Mesothelial cell of epicardium (in vitro differentiated cells): ENCODE measurements at regions not wholly inside any gene's neighbourhood (a gene's known extent, or its start where the extent isn't known, plus 50 kb on each side); places are given as distances from the start of the nearest gene placed in this dataset.

Experiments
- DNase-seq, 2 experiments: peaks; one replicate each; pipeline ENCODE4 v3.0.0; 2021; ENCODE audit warnings: low spot score in 2 of 2; ENCODE audit not compliant: unreplicated experiment in 2 of 2
- H3K27ac Mint-ChIP-seq: 2 replicates; pipeline ENCODE4 v1.8.0; 2021; ENCODE audit warnings: mixed read lengths
- H3K27me3 Mint-ChIP-seq: 2 replicates; pipeline ENCODE4 v1.8.0; 2021; ENCODE audit warnings: low read depth, mixed read lengths
- H3K36me3 Mint-ChIP-seq: 2 replicates; pipeline ENCODE4 v1.8.0; 2021; ENCODE audit warnings: mixed read lengths
- H3K4me1 Mint-ChIP-seq: 2 replicates; pipeline ENCODE4 v1.8.0; 2021; ENCODE audit warnings: mixed read lengths
- H3K4me3 Mint-ChIP-seq: 2 replicates; pipeline ENCODE4 v1.8.0; 2021; ENCODE audit warnings: mild to moderate bottlenecking, moderate library complexity, mixed read lengths
- H3K9me3 Mint-ChIP-seq: 2 replicates; pipeline ENCODE4 v1.8.0; 2021; ENCODE audit warnings: mixed read lengths
- CTCF ChIP-seq: fragments of 200-600 bp; sonication (generic); IDR thresholded peaks from one replicate; pipeline ENCODE4 v1.5.0; 2021; ENCODE audit warnings: antibody characterized with exemption; ENCODE audit not compliant: unreplicated experiment

- Mint-ChIP-seq H3K4me1 (peaks cover 41% of the 10 kb centered on the region), H3K27me3 (no peaks in the 10 kb centered on the region)
- no peak for DNase-seq
Observed at GRCh38 chr12:24743941-24744793, 204.7 kb downstream of the BCAT1 start.

GRCh38 chr12:24742378-24742777 lies 206.5 kb downstream of the BCAT1 start:
- no peak overlapping the region for H3K4me3 Mint-ChIP-seq
- no peaks in the 10 kb centered on the region for H3K27me3 Mint-ChIP-seq
- TF ChIP-seq CTCF, result no peak
- DNase-seq, result no peak
- H3K36me3 Mint-ChIP-seq, result no peaks in the 10 kb centered on the region
- no peak overlapping the region for H3K27ac Mint-ChIP-seq
- no peaks in the 10 kb centered on the region for H3K9me3 Mint-ChIP-seq
- H3K4me1 Mint-ChIP-seq, result peaks cover 45% of the 10 kb centered on the region

More at GRCh38 chr12:24743941-24744793, 204.7 kb downstream of the BCAT1 start:
- Mint-ChIP-seq H3K36me3 (no peaks in the 10 kb centered on the region), H3K4me3 (no peak overlapping the region), H3K9me3 (no peaks in the 10 kb centered on the region), H3K27ac (peak overlapping the region; percentile 19)
- no peak for TF ChIP-seq CTCF

DNA sequence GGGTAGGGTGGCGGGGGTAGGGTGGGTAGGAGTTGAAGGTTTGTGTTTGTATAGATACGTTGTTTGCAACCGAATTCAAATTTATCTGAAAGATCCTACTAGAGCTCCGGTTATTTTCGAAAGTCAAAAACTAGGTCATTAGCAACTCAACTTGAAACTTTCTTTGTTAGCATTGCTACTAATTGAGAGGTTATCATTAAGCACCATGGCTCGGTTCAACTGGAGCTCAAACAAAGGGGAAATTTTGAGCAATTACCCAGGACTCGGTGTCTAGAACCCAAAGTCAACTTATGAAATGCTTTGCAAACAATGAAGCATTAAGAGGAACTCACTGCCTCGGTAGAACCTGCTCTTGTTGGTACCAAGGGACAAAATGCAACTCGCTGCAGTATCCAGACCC lies 207.7 kb downstream of the BCAT1 start:
- Mint-ChIP-seq H3K27me3 (no peaks in the 10 kb centered on the region), H3K4me3 (no peak overlapping the region), H3K9me3 (no peaks in the 10 kb centered on the region), H3K4me1 (peaks cover 37% of the 10 kb centered on the region), H3K27ac (no peak overlapping the region), H3K36me3 (no peaks in the 10 kb centered on the region)
- TF ChIP-seq CTCF, result no peak
- no peak for DNase-seq

GRCh38 chr12:24739106-24739779 lies 209.7 kb downstream of the BCAT1 start:
- no peaks in the 10 kb centered on the region for H3K27me3 Mint-ChIP-seq
- H3K4me3 Mint-ChIP-seq, result no peak overlapping the region
- peak overlapping the region; percentile 40 for H3K27ac Mint-ChIP-seq
- no peaks in the 10 kb centered on the region for H3K36me3 Mint-ChIP-seq
- no peaks in the 10 kb centered on the region for H3K9me3 Mint-ChIP-seq
- H3K4me1 Mint-ChIP-seq, result peaks cover 22% of the 10 kb centered on the region
- TF ChIP-seq CTCF, result no peak
- no peak for DNase-seq

DNA sequence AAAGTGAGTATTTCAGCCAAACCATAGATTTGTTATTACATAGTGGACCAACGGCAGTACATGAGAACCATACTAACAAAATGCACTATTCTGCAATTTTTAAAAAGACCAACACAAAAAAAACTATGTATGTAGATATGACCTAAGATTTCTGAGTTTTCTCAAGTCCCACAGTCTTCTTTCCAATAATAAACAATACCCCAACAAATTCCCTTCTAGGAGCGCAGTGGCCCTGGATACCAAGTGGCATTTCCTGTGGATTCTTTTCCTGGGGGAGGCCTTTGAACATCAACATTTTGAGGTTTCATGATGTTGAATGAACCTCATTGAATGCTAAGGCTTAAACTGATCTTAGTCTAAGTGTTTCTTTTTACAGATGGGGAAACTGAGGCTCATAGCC lies 210.5 kb downstream of the BCAT1 start:
- DNase-seq, result no peak

More for the DNA sequence above, 210.5 kb downstream of the BCAT1 start:
- H3K4me1 Mint-ChIP-seq, result peaks cover 16% of the 10 kb centered on the region
- no peak for TF ChIP-seq CTCF
- H3K27me3 Mint-ChIP-seq, result no peaks in the 10 kb centered on the region
- no peak overlapping the region for H3K27ac Mint-ChIP-seq
- no peak overlapping the region for H3K4me3 Mint-ChIP-seq
- H3K9me3 Mint-ChIP-seq, result no peaks in the 10 kb centered on the region
- no peaks in the 10 kb centered on the region for H3K36me3 Mint-ChIP-seq
